ENCODE measurements at regions not wholly inside any gene's neighbourhood (a gene's known extent, or its start where the extent isn't known, plus 50 kb on each side); places are given as distances from the start of the nearest gene placed in this dataset.

- TF ChIP-seq POLR2A (IDR thresholded peaks at IDR 0.05; ENCODE audit: low read depth, low read length) (no peak), POLR2AphosphoS5 (IDR thresholded peaks at IDR 0.05; ENCODE audit: low read depth, low read length) (no peak)
These were observed 673.1 kb upstream of the FSHR start for GRCh38 chr2:49827366-49827765.

Data from GM12892 (cell line).